Astrocyte of the cerebellum (primary cell): ENCODE measurements at regions not wholly inside any gene's neighbourhood (a gene's known extent, or its start where the extent isn't known, plus 50 kb on each side); places are given as distances from the start of the nearest gene placed in this dataset.

ENCODE experiments used
- DNase-seq: peaks from one replicate; pipeline ENCODE4 v3.0.0-alpha.2; 2011; ENCODE audit warnings: low read depth
- H3K4me3 ChIP-seq: 2 replicates; pipeline ENCODE4 v1.5.1; 2011; ENCODE audit warnings: mild to moderate bottlenecking, low read depth, low read length, moderate library complexity
- in situ Hi-C: cut with HindIII; loops from 2 replicates; pipeline ENCODE4 v1.10.0; 2017; ENCODE audit warnings: low sequenced_read_pairs
- TF ChIP-seq, protein P1 (sequence below): IDR thresholded peaks from 2 replicates; pipeline ENCODE4 v1.5.1; 2012; ENCODE audit warnings: low read length, low read depth, moderate library complexity, mild to moderate bottlenecking; ENCODE audit errors: missing control alignments

DNA sequence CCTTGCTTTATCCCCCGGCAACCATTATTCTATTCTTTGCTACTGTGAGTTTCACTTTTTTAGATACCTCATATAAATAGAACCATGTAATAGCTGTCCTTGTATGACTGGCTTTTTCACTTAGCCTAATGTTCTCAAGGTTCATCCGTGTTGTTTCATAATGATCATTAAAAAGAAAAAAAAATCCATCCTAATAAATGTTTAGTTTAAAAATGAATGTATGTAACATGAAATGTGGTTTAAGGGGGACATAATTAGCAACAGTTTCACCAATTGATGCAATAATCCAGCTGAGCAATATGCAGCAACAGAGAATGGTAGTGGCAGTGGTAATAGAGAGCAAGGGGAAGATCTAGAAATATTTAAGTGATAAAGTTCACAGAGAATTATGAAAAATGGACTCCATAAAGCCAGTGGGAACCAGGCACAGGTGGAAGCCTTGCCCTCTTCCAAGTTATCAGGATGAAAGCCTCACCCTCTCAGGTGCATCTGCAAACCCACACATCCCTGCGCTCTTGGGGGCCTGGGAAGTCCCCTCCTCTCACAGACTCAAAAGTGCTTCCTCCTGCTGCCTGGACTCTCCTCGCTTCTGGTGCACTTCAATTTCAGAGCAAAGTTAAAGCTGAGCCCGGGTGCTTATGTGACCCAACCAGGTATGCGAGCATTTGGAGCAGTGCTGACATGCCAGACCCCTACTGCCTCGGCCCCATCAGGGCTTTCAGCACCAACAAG, 1403.3 kb upstream of the SLC39A10 start:
- DNase-seq = no peak
- no peak overlapping the region for H3K4me3 ChIP-seq
- in situ Hi-C loops = no loop called here
- TF ChIP-seq, protein P1, sequence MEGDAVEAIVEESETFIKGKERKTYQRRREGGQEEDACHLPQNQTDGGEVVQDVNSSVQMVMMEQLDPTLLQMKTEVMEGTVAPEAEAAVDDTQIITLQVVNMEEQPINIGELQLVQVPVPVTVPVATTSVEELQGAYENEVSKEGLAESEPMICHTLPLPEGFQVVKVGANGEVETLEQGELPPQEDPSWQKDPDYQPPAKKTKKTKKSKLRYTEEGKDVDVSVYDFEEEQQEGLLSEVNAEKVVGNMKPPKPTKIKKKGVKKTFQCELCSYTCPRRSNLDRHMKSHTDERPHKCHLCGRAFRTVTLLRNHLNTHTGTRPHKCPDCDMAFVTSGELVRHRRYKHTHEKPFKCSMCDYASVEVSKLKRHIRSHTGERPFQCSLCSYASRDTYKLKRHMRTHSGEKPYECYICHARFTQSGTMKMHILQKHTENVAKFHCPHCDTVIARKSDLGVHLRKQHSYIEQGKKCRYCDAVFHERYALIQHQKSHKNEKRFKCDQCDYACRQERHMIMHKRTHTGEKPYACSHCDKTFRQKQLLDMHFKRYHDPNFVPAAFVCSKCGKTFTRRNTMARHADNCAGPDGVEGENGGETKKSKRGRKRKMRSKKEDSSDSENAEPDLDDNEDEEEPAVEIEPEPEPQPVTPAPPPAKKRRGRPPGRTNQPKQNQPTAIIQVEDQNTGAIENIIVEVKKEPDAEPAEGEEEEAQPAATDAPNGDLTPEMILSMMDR = no peak

DNA sequence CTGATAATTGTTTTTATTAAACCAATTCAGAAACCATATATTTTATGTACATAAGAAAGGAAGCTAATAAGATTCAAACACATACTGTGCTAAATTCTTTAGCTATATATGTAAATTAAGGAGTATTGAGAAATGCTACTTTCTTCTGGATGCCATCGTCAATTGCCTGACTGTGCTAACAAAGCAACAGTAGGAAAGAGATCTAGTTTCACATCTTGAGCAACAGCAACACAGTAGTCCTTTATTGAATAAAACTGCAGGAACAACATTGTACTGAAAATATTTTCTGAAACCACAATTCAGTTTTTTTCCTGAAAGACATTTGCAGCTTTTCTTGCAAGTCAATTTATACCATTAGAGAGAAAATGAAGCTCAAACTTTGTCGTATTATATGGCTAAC, 1404.9 kb upstream of the SLC39A10 start:
- in situ Hi-C loops = no loop called here
- no peak overlapping the region for H3K4me3 ChIP-seq
- DNase-seq = no peak
- TF ChIP-seq, protein P1 = no peak

DNA sequence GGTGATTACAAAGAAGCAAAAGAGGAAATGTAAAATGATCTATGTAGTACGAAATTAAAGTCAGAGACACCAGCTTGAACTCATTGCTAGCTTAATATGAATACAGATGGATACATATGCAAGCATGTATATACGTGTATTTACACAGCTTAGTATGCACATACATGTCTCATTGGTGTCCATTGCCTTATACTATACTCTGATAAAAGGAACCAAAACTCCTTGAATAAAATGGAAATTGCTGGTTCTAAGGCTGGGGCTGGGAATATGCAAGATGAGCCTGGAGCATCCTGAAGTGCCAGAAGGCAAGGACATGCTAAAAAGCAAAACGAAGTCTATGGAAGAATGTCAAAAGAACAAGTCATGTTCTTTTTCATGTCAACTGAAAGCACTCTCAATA, 1424.4 kb upstream of the SLC39A10 start:
- no peak overlapping the region for H3K4me3 ChIP-seq
- no peak for DNase-seq
- TF ChIP-seq, protein P1 = no peak
- in situ Hi-C loops = no loop called here

DNA sequence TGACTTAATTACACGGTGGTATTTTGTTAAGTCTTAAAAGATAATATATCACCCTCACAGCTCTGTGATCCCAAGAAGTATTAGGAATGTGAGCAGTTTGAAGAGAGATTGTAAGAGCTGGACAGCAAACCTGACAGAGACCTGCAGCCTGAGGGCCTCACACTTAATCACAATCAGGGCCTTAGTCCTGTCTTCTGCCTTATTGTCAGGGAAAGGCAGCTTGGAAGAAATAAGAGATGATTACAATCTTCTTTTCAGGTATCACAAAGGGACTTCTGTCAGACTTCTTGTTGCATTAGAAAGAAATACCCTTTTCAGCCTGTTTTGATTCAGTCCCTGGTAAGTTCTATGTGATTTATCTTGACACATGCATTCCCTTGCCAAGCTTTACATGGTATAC, 1433.8 kb upstream of the SLC39A10 start:
- TF ChIP-seq, protein P1 = no peak
- in situ Hi-C loops = no loop called here
- H3K4me3 ChIP-seq = no peak overlapping the region
- DNase-seq = no peak

DNA sequence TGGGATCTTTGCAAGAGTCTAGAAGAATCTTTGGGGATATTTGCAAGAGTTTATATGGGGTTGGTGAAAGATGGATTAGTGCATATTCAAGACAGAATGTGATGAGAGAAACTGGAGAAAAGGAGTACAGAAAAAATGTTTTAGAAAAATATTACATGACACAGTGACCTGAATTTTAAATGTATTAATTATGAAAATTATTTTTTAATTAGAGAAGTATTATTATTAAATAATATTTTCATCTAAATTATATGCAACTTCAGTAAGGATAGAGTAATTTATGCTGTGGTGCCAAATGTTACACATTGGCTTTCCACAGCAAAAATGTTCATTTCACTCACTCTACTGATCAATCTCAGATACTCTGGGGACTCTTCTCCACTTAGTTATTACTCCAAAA, 1442.8 kb upstream of the SLC39A10 start:
- in situ Hi-C loops = no loop called here
- DNase-seq = no peak

DNA sequence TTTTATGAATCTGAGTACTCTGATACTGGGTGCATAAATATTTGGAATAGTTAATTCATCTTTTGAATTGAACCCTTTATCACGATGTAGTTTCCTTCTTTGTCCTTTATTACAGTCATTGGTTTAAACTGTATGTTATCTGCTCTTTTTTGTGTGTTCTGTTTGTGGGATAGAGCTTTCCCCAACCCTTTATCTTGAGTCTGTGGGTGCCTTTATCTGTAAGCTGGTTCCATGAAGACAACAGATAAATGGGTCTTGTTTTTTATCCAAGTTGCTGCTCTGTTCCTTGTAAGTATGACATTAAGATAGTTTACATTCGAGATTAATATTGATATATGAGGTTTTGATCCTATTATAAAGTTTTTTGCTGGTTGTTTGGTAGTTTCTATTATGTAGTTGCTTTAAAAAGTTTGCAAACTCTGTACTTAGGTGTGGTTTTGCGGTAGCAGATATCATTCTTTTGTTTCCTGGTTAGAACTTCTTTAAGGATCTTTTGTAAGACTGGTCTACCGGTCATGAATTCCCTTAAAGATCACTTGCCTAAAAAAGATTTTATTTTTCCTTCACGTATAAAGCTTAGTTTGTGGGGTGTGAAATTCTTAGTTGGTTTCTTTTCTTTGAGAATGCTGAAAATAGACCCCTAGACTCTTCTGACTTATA, 1451.3 kb upstream of the SLC39A10 start:
- no peak for DNase-seq
- in situ Hi-C loops = no loop called here
- no peak overlapping the region for H3K4me3 ChIP-seq
- TF ChIP-seq, protein P1 = no peak

More for the DNA sequence above, 1442.8 kb upstream of the SLC39A10 start:
- no peak overlapping the region for H3K4me3 ChIP-seq
- TF ChIP-seq, protein P1 = no peak
